ENCODE measurements at regions not wholly inside any gene's neighbourhood (a gene's known extent, or its start where the extent isn't known, plus 50 kb on each side); places are given as distances from the start of the nearest gene placed in this dataset.

DNA sequence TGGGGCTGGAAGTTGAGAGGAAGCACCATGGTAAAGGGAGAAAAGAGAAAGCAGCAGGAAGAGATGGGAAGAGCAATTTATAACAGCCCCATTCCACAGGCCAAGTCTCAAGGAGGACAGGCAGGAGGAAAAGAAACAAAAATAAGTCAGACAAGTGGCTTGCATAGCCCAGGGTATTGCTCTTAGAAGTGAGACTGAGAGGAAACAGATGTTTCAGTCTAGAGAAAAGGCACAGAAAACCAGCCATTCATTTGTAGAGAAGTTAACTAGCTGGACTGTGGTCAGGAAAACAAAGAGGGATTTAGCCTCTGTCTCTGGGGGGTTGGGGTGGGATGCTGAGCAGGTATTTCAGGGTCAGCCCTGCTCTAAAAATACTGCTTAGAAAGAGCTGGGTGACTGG, 175.0 kb upstream of the ARHGEF9 start:
- no peak for TF ChIP-seq CTCF (IDR thresholded peaks at IDR 0.05; ENCODE audit: insufficient read depth, low read length, poor library complexity, severe bottlenecking)
- H3K4me3 ChIP-seq (ENCODE audit: low read depth, low read length): no peak overlapping the region
- H3K36me3 ChIP-seq (ENCODE audit: control insufficient read depth, insufficient read depth, low read length): no peaks in the 10 kb centered on the region
- H3K27me3 ChIP-seq (ENCODE audit: control insufficient read depth, insufficient read depth, low read length): no peaks in the 10 kb centered on the region
- DNase-seq (ENCODE audit: low read depth): no peak

DNA sequence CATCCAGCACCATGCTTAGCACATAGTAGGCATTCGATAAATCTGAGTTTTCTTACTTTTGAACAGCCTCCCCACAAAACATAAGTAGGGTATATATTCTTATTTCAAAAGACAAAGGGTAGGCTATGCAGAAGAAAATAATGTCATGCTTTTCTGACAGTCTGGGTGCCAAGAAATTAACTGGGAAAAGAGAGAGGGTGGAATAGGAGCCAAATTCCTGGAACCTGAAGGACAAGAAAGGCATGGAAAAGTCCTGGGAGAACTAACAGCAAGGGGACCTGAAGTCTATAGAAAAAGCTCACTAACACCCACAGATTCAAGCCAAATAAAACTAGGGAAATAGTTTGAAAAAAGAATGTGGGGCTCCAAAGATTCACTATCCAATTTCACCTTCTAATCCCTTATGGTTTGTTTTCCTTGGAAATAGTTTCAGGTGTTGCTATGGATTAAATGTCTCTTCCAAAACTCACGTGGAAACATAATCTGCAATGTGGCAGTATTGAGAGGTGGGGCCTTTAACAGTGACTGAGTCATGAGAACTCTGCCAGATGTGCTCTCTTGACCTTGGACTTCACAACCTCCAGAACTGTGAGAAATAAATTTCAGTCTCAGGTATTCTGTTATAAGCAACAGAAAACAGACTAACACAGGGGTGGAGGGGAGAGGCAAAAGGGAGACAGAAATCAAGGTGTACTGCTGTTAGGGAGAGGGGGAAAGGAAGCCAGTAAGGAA, 173.3 kb upstream of the ARHGEF9 start:
- no peaks in the 10 kb centered on the region for H3K36me3 ChIP-seq (ENCODE audit: control insufficient read depth, insufficient read depth, low read length)
- no peak for DNase-seq (ENCODE audit: low read depth)
- H3K27me3 ChIP-seq (ENCODE audit: control insufficient read depth, insufficient read depth, low read length): no peaks in the 10 kb centered on the region
- H3K4me3 ChIP-seq (ENCODE audit: low read depth, low read length): no peak overlapping the region
- no peak for TF ChIP-seq CTCF (IDR thresholded peaks at IDR 0.05; ENCODE audit: insufficient read depth, low read length, poor library complexity, severe bottlenecking)

GRCh38 chrX:63935835-63936234, 150.8 kb upstream of the ARHGEF9 start:
- Histone ChIP-seq H3K4me3 (ENCODE audit: low read depth, low read length) (no peak overlapping the region), H3K36me3 (ENCODE audit: control insufficient read depth, insufficient read depth, low read length) (no peaks in the 10 kb centered on the region), H3K27me3 (ENCODE audit: control insufficient read depth, insufficient read depth, low read length) (no peaks in the 10 kb centered on the region)
- TF ChIP-seq CTCF (IDR thresholded peaks at IDR 0.05; ENCODE audit: insufficient read depth, low read length, poor library complexity, severe bottlenecking): no peak
- no peak for DNase-seq (ENCODE audit: low read depth)

DNA sequence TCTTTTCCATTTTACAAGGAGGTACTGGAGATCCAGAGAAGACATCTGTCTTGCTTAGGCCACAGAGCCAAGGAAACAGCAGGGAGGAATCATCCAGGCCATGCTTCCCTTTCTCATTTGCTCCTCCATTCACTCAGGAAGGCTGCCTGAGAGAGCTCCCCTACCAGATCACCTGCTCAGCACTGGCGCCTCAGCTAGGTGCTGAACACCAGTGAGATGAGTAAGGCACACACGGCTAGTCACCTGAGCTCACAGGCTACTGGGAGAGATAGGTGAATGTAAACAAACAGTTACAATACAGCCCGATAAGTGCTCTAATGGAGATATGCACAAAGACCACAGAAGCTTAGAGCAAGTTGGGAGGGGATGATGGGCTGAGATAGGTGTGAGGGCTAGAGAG, 149.8 kb upstream of the ARHGEF9 start:
- Histone ChIP-seq H3K4me3 (ENCODE audit: low read depth, low read length) (no peak overlapping the region), H3K27me3 (ENCODE audit: control insufficient read depth, insufficient read depth, low read length) (no peaks in the 10 kb centered on the region), H3K36me3 (ENCODE audit: control insufficient read depth, insufficient read depth, low read length) (no peaks in the 10 kb centered on the region)
- DNase-seq (ENCODE audit: low read depth): no peak
- TF ChIP-seq CTCF (IDR thresholded peaks at IDR 0.05; ENCODE audit: insufficient read depth, low read length, poor library complexity, severe bottlenecking): no peak

DNA sequence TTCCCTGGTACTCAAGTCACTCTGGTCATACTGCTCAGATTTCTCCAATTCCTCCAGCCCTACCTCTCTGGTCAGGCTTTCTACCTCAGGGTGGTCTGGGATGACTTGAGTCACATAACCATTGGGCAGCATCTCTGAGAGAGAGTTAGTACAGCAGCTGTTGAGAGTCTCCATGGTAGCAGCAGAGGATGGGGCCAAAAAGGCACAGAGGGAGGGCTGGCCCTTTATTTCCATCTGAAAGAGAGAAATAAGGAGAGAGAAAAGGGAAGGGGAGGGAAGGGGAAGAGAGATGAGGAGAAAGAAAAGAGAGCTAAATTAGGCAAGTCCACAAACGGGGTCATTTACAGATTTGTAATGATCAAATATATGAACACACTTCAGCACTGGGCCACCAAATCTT, 149.1 kb upstream of the ARHGEF9 start:
- no peaks in the 10 kb centered on the region for H3K27me3 ChIP-seq (ENCODE audit: control insufficient read depth, insufficient read depth, low read length)
- no peaks in the 10 kb centered on the region for H3K36me3 ChIP-seq (ENCODE audit: control insufficient read depth, insufficient read depth, low read length)
- no peak for DNase-seq (ENCODE audit: low read depth)
- H3K4me3 ChIP-seq (ENCODE audit: low read depth, low read length): no peak overlapping the region
- TF ChIP-seq CTCF (IDR thresholded peaks at IDR 0.05; ENCODE audit: insufficient read depth, low read length, poor library complexity, severe bottlenecking): no peak

DNA sequence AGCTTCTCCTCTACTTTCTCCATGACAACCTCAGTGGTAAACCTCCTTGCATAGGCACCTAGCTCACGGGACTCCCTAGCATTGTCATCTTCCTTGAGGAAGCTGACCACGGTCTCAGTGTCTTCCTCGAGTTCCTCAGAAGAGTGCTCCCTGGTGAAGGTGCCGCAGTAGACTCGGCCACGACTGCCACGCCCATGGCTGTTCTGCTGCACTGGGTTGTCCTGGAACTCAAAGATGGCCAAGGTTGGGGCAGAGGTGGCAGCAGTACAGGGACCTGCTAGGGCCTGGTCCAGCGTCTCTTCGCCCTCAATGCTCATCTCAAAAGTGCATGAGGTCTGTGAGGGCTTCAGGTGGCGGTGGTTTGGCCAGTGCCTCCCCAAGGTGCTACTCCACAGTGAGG, 147.9 kb upstream of the ARHGEF9 start:
- TF ChIP-seq CTCF (IDR thresholded peaks at IDR 0.05; ENCODE audit: insufficient read depth, low read length, poor library complexity, severe bottlenecking): no peak
- no peaks in the 10 kb centered on the region for H3K27me3 ChIP-seq (ENCODE audit: control insufficient read depth, insufficient read depth, low read length)

More for the DNA sequence above, 147.9 kb upstream of the ARHGEF9 start:
- Histone ChIP-seq H3K4me3 (ENCODE audit: low read depth, low read length) (no peak overlapping the region), H3K36me3 (ENCODE audit: control insufficient read depth, insufficient read depth, low read length) (no peaks in the 10 kb centered on the region)
- no peak for DNase-seq (ENCODE audit: low read depth)
